IMR-90 (cell line): ENCODE measurements at regions not wholly inside any gene's neighbourhood (a gene's known extent, or its start where the extent isn't known, plus 50 kb on each side); places are given as distances from the start of the nearest gene placed in this dataset.

Source experiments
- ATAC-seq: fragments of 200-7000 bp; cut with Tn5 transposase; 2 replicates; pipeline ENCODE4 v1.9.1; 2020; ENCODE audit warnings: low read depth, mild to moderate bottlenecking, moderate library complexity
- BruUV-seq: library from RNA; stranded (reverse); fragments of 400-500 nt; replicated peaks from 2 replicates; lab custom pipeline; 2021; lab: Mats Ljungman, UMichigan
- CTCF ChIA-PET: fragments of 300-600 bp; formaldehyde crosslinking; extraction: SDS; loops from one replicate; lab custom pipeline; 2021; ENCODE audit warnings: antibody characterized with exemption; lab: Yijun Ruan, JAX
- POLR2A ChIA-PET: fragments of 300-600 bp; sonication (Branson Sonifier 250); formaldehyde crosslinking; loops from one replicate; lab custom pipeline; 2022; ENCODE audit warnings: antibody characterized with exemption; ENCODE audit not compliant: unreplicated experiment; lab: Charles Lee
- DNase-seq: peaks from one replicate; pipeline ENCODE4 v3.0.0; 2013
- H2AFZ ChIP-seq: replicated peaks from 2 replicates; pipeline ENCODE3; 2013; ENCODE audit warnings: low read length, mild to moderate bottlenecking; ENCODE audit not compliant: poor library complexity
- H2AK5ac ChIP-seq: 2 replicates; pipeline ENCODE4 v1.6.1; 2013; ENCODE audit warnings: low read depth, low read length, inconsistent platforms
- H2AK9ac ChIP-seq: replicated peaks from 2 replicates; pipeline ENCODE3; 2013; ENCODE audit warnings: mild to moderate bottlenecking, low read depth, low read length, moderate library complexity; ENCODE audit not compliant: poor library complexity
- H2BK120ac ChIP-seq: 2 replicates; pipeline ENCODE4 v1.6.1; 2013; ENCODE audit warnings: low read depth, low read length, inconsistent platforms
- H2BK15ac ChIP-seq: 3 replicates; pipeline ENCODE4 v1.6.1; 2013; ENCODE audit warnings: low read depth, low read length, inconsistent platforms
- H2BK20ac ChIP-seq: 2 replicates; pipeline ENCODE4 v1.6.1; 2013; ENCODE audit warnings: low read depth, mild to moderate bottlenecking, inconsistent platforms, low read length, moderate library complexity
- H2BK5ac ChIP-seq: 2 replicates; pipeline ENCODE4 v1.6.1; 2013; ENCODE audit warnings: mild to moderate bottlenecking, low read depth, low read length, inconsistent platforms; ENCODE audit not compliant: poor library complexity, severe bottlenecking
- H3K14ac ChIP-seq: replicated peaks from 2 replicates; pipeline ENCODE4 v1.6.1; 2013; ENCODE audit warnings: low read depth, low read length, inconsistent platforms
- H3K18ac ChIP-seq: 2 replicates; pipeline ENCODE4 v1.6.1; 2013; ENCODE audit warnings: low read depth, low read length, control low read depth
- H3K23ac ChIP-seq: 2 replicates; pipeline ENCODE4 v1.6.1; 2013; ENCODE audit warnings: low read depth, low read length, inconsistent platforms
- H3K27ac ChIP-seq: 2 replicates; pipeline ENCODE4 v1.5.1; 2013; ENCODE audit warnings: mild to moderate bottlenecking, control low read depth, low read length; ENCODE audit not compliant: insufficient read depth
- H3K27me3 ChIP-seq: 2 replicates; pipeline ENCODE4 v1.6.1; 2013; ENCODE audit warnings: low read length; ENCODE audit not compliant: control insufficient read depth, insufficient read depth
- H3K36me3 ChIP-seq: 2 replicates; pipeline ENCODE4 v1.6.1; 2013; ENCODE audit warnings: low read length, mixed read lengths; ENCODE audit not compliant: control insufficient read depth, insufficient read depth
- H3K4ac ChIP-seq: 2 replicates; pipeline ENCODE4 v1.6.1; 2013; ENCODE audit warnings: low read depth, low read length, inconsistent platforms
- H3K4me1 ChIP-seq: 2 replicates; pipeline ENCODE4 v1.6.1; 2013; ENCODE audit warnings: low read length, mixed read lengths; ENCODE audit not compliant: control insufficient read depth, insufficient read depth
- H3K4me2 ChIP-seq: 2 replicates; pipeline ENCODE4 v1.6.1; 2013; ENCODE audit warnings: low read depth, mild to moderate bottlenecking, control low read depth, low read length, moderate library complexity
- H3K4me3 ChIP-seq: 2 replicates; pipeline ENCODE4 v1.5.1; 2013; ENCODE audit warnings: low read depth, mild to moderate bottlenecking, control low read depth, low read length, moderate library complexity; ENCODE audit not compliant: insufficient read depth
- H3K56ac ChIP-seq: 2 replicates; pipeline ENCODE4 v1.6.1; 2013; ENCODE audit warnings: low read length, inconsistent platforms; ENCODE audit not compliant: insufficient read depth; ENCODE audit errors: extremely low read depth
- H3K79me1 ChIP-seq, 2 experiments: 2 replicates each; pipeline ENCODE4 v1.6.1; 2013; ENCODE audit warnings: low read length in 2 of 2, inconsistent platforms in 1 of 2, low read depth in 1 of 2
- H3K9ac ChIP-seq: 2 replicates; pipeline ENCODE4 v1.6.1; 2013; ENCODE audit warnings: low read depth, low read length, control low read depth
- H3K9me1 ChIP-seq: 2 replicates; pipeline ENCODE4 v1.6.1; 2013; ENCODE audit warnings: low read length, inconsistent platforms; ENCODE audit not compliant: insufficient read depth
- H3K9me3 ChIP-seq: 2 replicates; pipeline ENCODE4 v1.6.1; 2013; ENCODE audit warnings: low read length; ENCODE audit not compliant: control insufficient read depth, insufficient read depth
- H4K20me1 ChIP-seq: 2 replicates; pipeline ENCODE4 v1.6.1; 2013; ENCODE audit warnings: low read length, inconsistent platforms; ENCODE audit not compliant: insufficient read depth
- H4K5ac ChIP-seq: 2 replicates; pipeline ENCODE4 v1.6.1; 2013; ENCODE audit warnings: mild to moderate bottlenecking, low read depth, low read length, control low read depth
- H4K8ac ChIP-seq, 2 experiments: 2 replicates each; pipeline ENCODE4 v1.6.1; 2013; ENCODE audit warnings: low read depth in 2 of 2, low read length in 2 of 2, control low read depth in 1 of 2, inconsistent platforms in 1 of 2
- H4K91ac ChIP-seq: 2 replicates; pipeline ENCODE4 v1.6.1; 2013; ENCODE audit warnings: low read depth, low read length, inconsistent platforms; ENCODE audit not compliant: insufficient read depth
- BHLHE40 ChIP-seq: fragments of 150-350 bp; IDR thresholded peaks from 2 replicates; pipeline ENCODE4 v1.6.1; 2016; ENCODE audit warnings: mild to moderate bottlenecking, low read depth, low read length
- CEBPB ChIP-seq: IDR thresholded peaks from 2 replicates; pipeline ENCODE4 v1.6.1; 2012; ENCODE audit warnings: low read depth, low read length, improper control_type of control experiment
- CHD1 ChIP-seq: IDR thresholded peaks from 2 replicates; pipeline ENCODE4 v1.6.1; 2012; ENCODE audit warnings: low read depth, low read length, improper control_type of control experiment
- FOS ChIP-seq: fragments of 150-350 bp; IDR thresholded peaks from 2 replicates; pipeline ENCODE4 v1.6.1; 2016; ENCODE audit warnings: low read depth, low read length
- MAFK ChIP-seq: IDR thresholded peaks from 2 replicates; pipeline ENCODE4 v1.6.1; 2012; ENCODE audit warnings: low read depth, low read length, improper control_type of control experiment
- MAZ ChIP-seq: IDR thresholded peaks from 2 replicates; pipeline ENCODE4 v1.6.1; 2012; ENCODE audit warnings: low read depth, mild to moderate bottlenecking, low read length, improper control_type of control experiment, moderate library complexity, borderline replicate concordance
- MXI1 ChIP-seq: IDR thresholded peaks from 2 replicates; pipeline ENCODE4 v1.6.1; 2012; ENCODE audit warnings: low read depth, mild to moderate bottlenecking, low read length, moderate library complexity, borderline replicate concordance
- NFE2L2 ChIP-seq: fragments of 150-350 bp; IDR thresholded peaks from 2 replicates; pipeline ENCODE4 v1.6.1; 2016; ENCODE audit warnings: low read depth, mild to moderate bottlenecking, low read length
- POLR2A ChIP-seq: IDR thresholded peaks from 2 replicates; pipeline ENCODE4 v1.6.1; 2012; ENCODE audit warnings: mild to moderate bottlenecking, low read depth, low read length
- RAD21 ChIP-seq: IDR thresholded peaks from 2 replicates; pipeline ENCODE4 v1.6.1; 2012; ENCODE audit warnings: low read length, improper control_type of control experiment
- RFX5 ChIP-seq: IDR thresholded peaks from 2 replicates; pipeline ENCODE4 v1.8.0; 2012; ENCODE audit warnings: low read depth, mild to moderate bottlenecking, low read length, moderate library complexity
- SMC3 ChIP-seq: fragments of 150-350 bp; IDR thresholded peaks from 2 replicates; pipeline ENCODE4 v1.6.1; 2016; ENCODE audit warnings: low read depth, mild to moderate bottlenecking, antibody characterized with exemption, low read length, moderate library complexity
- WGBS, 2 experiments: methylation state at CpG; one replicate each; pipeline versions ENCODE4 v1.1.5 to v1.1.7; 2013; ENCODE audit warnings: missing lambda C conversion rate in 2 of 2; ENCODE audit not compliant: insufficient read length in 1 of 2; ENCODE audit errors: extremely low coverage in 2 of 2; 5-methylcytosine and 5-hydroxymethylcytosine counted together
- dilution Hi-C: fragments of 300-500 bp; cut with HindIII; formaldehyde crosslinking; loops from one replicate; pipeline ENCODE4 v1.14.3; 2018; ENCODE audit warnings: low sequenced_read_pairs; ENCODE audit not compliant: unreplicated experiment
- in situ Hi-C: fragments of 300-500 bp; cut with MboI; formaldehyde crosslinking; loops from 3 replicates; pipeline ENCODE4 v1.14.3; 2019; ENCODE audit warnings: low sequenced_read_pairs, inconsistent platforms, mixed read lengths
- intact Hi-C: fragments of 100-400 bp; cut with micrococcal nuclease; formaldehyde crosslinking; loops from 2 replicates; pipeline ENCODE4 v1.10.0; 2022
- TF ChIP-seq, protein P1 (sequence below): conservative IDR thresholded peaks from 2 replicates; pipeline ENCODE4 v1.5.1; 2012; ENCODE audit warnings: mild to moderate bottlenecking, low read depth, low read length, improper control_type of control experiment
- TF ChIP-seq, protein P2 (sequence below): fragments of 150-350 bp; IDR thresholded peaks from 2 replicates; pipeline ENCODE4 v1.6.1; 2017; ENCODE audit warnings: mild to moderate bottlenecking, antibody characterized with exemption, low read length, low read depth
- TF ChIP-seq, protein P3 (sequence below): fragments of 150-350 bp; IDR thresholded peaks from 2 replicates; pipeline ENCODE4 v1.6.1; 2016; ENCODE audit warnings: low read depth, mild to moderate bottlenecking, low read length, moderate library complexity, borderline replicate concordance

DNA sequence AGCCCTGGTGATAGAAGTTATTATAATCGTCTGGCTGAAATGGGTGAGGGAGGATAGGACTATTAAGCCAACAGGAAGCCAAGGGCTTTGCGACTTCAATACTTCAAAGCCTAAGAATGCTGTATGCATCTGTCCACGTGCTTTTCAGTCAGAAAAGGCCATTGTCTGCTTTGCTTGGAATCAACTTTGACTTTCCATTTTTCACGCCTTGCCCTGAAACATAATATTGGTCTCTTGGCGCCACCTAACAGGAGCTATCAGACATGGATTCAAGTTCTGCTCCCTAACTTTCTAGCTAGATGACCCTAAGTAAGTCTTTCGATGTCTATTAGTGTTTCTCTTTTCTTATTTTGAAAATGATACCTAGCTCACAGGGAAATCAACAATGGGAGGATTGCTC is 572.6 kb downstream of the TLR4 start:
- Histone ChIP-seq H2BK15ac (no peak overlapping the region), H3K9me1 (no peaks in the 10 kb centered on the region), H3K23ac (no peak overlapping the region), H3K4me3 (no peak overlapping the region), H3K4me1 (no peaks in the 10 kb centered on the region), H3K9me3 (0 out of 2 replicates have a peak, but pooled peaks cover 6% of the 10 kb centered on the region), H2AFZ (no peak overlapping the region), H2AK5ac (no peak overlapping the region), H3K14ac (no peak overlapping the region), H2AK9ac (no peak overlapping the region), H3K4ac (no peak overlapping the region), H2BK120ac (no peak overlapping the region), H3K18ac (no peak overlapping the region), H2BK20ac (no peak overlapping the region), H3K27ac (no peak overlapping the region), H3K79me1 (no peaks in the 10 kb centered on the region), H4K20me1 (no peaks in the 10 kb centered on the region), H3K27me3 (no peaks in the 10 kb centered on the region), H4K91ac (no peak overlapping the region), H3K9ac (no peak overlapping the region), H4K5ac (no peak overlapping the region), H3K4me2 (no peak overlapping the region), H3K36me3 (no peaks in the 10 kb centered on the region), H2BK5ac (no peak overlapping the region), H4K8ac (no peak overlapping the region), H3K56ac (no peak overlapping the region)
- DNase-seq (no peak), ATAC-seq (no peak)
- dilution Hi-C loops = no loop called here
- 33% methylated on average over 2 of the region's 6 CpGs; no CpG with 5 or more reads in 1 of the 2 experiments for WGBS, 2 experiments
- intact Hi-C loops = no loop called here
- TF ChIP-seq, protein P1, sequence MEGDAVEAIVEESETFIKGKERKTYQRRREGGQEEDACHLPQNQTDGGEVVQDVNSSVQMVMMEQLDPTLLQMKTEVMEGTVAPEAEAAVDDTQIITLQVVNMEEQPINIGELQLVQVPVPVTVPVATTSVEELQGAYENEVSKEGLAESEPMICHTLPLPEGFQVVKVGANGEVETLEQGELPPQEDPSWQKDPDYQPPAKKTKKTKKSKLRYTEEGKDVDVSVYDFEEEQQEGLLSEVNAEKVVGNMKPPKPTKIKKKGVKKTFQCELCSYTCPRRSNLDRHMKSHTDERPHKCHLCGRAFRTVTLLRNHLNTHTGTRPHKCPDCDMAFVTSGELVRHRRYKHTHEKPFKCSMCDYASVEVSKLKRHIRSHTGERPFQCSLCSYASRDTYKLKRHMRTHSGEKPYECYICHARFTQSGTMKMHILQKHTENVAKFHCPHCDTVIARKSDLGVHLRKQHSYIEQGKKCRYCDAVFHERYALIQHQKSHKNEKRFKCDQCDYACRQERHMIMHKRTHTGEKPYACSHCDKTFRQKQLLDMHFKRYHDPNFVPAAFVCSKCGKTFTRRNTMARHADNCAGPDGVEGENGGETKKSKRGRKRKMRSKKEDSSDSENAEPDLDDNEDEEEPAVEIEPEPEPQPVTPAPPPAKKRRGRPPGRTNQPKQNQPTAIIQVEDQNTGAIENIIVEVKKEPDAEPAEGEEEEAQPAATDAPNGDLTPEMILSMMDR = no peak
- no peak for TF ChIP-seq FOS
- TF ChIP-seq NFE2L2 = no peak
- TF ChIP-seq RFX5 = no peak
- TF ChIP-seq MAFK = no peak
- TF ChIP-seq, protein P2, sequence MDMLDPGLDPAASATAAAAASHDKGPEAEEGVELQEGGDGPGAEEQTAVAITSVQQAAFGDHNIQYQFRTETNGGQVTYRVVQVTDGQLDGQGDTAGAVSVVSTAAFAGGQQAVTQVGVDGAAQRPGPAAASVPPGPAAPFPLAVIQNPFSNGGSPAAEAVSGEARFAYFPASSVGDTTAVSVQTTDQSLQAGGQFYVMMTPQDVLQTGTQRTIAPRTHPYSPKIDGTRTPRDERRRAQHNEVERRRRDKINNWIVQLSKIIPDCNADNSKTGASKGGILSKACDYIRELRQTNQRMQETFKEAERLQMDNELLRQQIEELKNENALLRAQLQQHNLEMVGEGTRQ = no peak
- no peak for TF ChIP-seq SMC3
- TF ChIP-seq POLR2A = no peak
- TF ChIP-seq, protein P3, sequence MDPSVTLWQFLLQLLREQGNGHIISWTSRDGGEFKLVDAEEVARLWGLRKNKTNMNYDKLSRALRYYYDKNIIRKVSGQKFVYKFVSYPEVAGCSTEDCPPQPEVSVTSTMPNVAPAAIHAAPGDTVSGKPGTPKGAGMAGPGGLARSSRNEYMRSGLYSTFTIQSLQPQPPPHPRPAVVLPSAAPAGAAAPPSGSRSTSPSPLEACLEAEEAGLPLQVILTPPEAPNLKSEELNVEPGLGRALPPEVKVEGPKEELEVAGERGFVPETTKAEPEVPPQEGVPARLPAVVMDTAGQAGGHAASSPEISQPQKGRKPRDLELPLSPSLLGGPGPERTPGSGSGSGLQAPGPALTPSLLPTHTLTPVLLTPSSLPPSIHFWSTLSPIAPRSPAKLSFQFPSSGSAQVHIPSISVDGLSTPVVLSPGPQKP = no peak
- TF ChIP-seq CHD1 = no peak
- no peak for TF ChIP-seq CEBPB
- no peak for TF ChIP-seq MAZ
- TF ChIP-seq BHLHE40 = no peak
- TF ChIP-seq RAD21 = no peak
- no peak for TF ChIP-seq MXI1
- ChIA-PET POLR2A (no interaction called here), CTCF (no interaction called here)
- BruUV-seq = no TSS peak
- in situ Hi-C loops = no loop called here
